ENCODE measurements at regions not wholly inside any gene's neighbourhood (a gene's known extent, or its start where the extent isn't known, plus 50 kb on each side); places are given as distances from the start of the nearest gene placed in this dataset.

GRCh38 chr5:77157732-77158532, 52.5 kb upstream of the PDE8B start:
- no peak for DNase-seq

DNA sequence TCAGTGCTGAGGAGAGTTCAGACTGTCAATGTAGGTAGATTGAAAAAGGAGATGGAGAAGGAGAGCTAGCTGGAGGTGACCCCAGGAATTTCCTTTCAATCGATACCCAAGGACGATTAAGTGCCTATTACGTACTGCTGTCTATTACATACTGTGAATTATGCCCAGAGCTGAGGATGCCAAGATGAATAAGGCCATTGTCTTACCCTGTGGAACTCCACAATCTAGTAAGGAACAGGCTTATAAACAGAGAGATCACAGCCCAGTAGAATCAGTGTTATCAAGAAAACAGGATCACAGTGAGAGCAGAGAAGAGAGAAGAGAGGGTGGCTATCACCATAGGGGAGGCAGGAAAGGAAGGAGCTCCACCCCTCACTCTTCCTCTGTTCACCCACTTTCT, 54.1 kb upstream of the PDE8B start:
- DNase-seq: no peak

GRCh38 chr5:77155179-77155785, 55.2 kb upstream of the PDE8B start:
- no peak for DNase-seq

DNA sequence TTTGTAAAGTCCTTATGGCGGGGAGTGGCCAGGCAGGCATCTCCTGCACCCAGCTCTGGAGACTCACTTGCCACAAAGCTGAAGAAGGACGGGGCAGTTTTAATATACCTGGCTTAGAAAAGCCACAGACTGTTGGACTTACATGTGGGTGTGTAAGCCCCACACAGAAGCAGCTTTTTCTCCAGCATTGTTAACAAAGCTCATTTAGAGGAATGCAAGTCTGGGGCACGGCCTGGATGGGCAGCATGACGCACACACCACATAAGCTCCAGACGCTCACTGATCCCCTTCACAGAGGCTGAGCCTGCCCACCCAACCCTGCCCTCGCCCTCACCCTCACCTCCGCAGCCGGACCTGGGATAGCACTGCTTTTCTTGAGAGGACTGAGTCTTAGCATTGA, 58.0 kb upstream of the PDE8B start:
- no peak for DNase-seq

DNA sequence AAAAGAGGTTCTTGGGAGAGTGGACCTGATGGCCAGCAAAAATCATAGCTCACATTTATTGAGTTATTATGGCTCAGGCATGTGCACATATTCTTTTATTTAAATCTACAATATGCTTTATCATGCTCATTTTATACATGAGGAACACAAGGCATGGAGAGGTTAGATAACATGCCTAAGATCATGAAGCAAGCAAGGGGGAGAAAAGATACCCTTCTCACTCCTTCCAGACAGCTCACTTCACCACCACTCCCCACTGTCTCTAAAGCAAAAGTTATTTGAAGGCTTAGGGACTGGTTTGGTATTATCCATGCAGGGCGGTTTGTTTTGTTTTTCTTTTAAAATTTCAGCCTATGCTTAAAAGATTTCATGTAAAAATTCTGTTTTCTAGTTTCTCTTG, 59.0 kb upstream of the PDE8B start:
- DNase-seq: no peak

GRCh38 chr5:77146896-77147295, 59.8 kb upstream of the ZBED3 start:
- DNase-seq: no peak

GRCh38 chr5:77145666-77146065, 58.6 kb upstream of the ZBED3 start:
- DNase-seq: no peak

DNA sequence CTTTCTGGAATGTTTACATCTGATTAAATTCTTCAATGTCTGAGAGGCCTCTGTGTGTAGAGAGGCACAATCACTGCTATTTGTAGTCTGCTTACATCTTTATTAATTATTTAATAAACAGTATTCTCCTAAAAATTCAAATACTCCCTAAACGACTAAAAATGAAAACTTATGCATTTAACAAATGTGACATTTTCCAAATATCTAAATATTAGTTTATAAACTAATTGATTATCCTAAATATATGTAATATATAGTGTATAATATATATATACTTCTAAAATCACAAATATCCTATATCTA, 57.7 kb upstream of the ZBED3 start:
- no peak for DNase-seq

GRCh38 chr5:77143998-77144836, 57.1 kb upstream of the ZBED3 start:
- DNase-seq: peak; percentile 15 to 67 (median 65)

- no peak for DNase-seq
Observed at GRCh38 chr5:77140350-77140749, 53.3 kb upstream of the ZBED3 start.

- peak in 2 of 3 experiments; percentile 36 to 74 for DNase-seq
Observed at GRCh38 chr5:77139001-77139400, 51.9 kb upstream of the ZBED3 start.

All from NCI-H1417 (cell line).